GM21737 (cell line): ENCODE measurements at regions not wholly inside any gene's neighbourhood (a gene's known extent, or its start where the extent isn't known, plus 50 kb on each side); places are given as distances from the start of the nearest gene placed in this dataset.

Experiments
- ATAC-seq: cut with Tn5 transposase; IDR thresholded peaks from one replicate; pipeline ENCODE4 v1.9.1; 2021; ENCODE audit warnings: mild to moderate bottlenecking, moderate library complexity; ENCODE audit not compliant: unreplicated experiment

- no peak for ATAC-seq
Measured at GRCh38 chr1:209455661-209456358, 127.7 kb upstream of the CAMK1G start.

DNA sequence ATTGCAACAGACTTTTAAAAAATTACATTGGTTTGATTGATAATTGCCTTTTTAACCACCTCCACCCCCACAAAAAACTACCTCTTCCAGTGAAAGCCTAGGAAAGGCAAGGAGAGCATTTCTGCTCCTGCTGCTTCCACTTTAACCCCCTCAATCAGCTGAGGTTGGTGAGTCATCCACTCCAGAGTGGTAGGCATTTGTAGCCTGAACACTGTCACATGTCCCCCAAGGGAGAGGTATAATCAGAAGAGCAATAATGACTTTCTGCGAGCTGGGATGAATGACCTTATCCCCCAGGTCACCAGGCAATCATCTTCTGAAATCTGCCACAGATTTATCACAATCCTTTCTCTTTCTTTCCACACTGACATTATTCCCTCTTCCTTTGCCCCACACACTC is 126.6 kb upstream of the CAMK1G start:
- no peak for ATAC-seq

- ATAC-seq = no peak
Measured at GRCh38 chr1:209457401-209458125, 126.0 kb upstream of the CAMK1G start.

DNA sequence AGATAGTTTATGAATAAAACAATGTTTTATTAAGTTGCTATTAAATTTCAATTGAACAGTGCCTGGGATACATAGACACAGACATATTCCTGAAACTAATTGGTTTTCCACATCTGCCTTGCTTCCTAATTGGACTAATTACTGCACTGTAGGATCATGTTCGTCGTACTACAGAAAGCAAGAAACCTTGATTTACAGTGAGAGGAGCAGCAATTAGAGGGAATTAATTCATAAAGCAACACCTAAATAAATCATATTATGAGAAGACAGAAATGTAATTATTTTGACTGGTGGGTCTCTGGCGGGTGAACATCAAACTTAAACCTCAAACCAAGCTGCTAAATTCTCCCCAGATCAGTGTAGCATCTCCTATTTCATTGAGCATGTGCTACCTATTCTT is 124.6 kb upstream of the CAMK1G start:
- ATAC-seq = no peak

GRCh38 chr1:209461168-209461567 is 122.3 kb upstream of the CAMK1G start:
- no peak for ATAC-seq

DNA sequence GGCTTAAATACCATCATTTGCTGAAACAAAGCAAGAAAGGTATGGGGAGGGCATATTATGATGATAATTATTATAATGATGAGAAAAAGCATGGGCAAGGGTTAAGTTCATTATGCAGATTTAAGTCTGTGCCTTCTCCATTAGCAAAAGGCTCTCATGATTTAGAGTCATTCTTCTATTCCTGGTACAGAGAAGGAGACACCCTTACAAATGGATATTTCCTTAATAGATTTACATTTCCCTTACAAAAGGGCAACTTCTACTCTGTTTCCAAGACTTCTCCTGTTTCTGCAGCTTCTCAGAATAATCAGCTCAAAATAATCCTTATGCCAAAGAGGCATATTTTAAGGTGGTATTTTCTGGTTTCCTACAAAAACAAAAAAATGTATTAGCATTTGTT is 121.1 kb upstream of the CAMK1G start:
- no peak for ATAC-seq

DNA sequence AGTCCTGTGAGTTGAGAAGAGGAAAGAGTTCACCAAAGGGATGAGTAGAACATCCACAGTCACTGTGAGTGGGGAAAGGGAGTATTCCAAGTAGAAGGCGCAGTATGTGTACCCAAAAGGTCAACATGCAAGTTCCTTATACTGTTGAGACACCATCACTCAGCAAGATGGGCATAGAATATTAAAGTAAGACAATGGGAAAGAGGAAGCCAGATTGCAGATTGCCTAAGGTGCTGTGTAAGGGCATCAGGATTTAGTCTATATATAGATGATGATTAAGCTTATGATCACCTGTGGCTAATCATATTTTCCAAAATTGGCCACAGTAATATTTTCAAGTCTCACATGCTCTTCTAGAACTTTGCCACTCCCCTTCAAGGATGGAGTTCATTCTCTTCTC is 120.1 kb upstream of the CAMK1G start:
- ATAC-seq = no peak

DNA sequence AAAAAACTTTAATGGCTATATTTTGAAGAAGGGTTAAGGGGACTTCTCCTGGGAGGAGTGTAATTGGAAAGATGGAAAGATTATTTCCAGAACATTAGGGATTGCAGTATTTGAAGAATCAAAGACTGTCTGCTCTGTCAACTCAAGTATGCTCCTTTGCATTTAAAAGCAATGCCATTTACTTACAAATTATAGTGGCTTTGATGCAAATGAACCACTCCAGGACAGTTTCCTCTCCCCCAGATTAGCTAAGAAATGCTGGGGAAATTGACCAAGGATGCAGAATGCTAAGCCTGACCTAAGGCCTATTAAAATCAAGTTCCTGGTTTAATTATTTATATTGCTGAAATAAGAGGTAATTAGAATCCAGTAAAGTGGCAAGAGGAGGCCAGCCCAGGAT is 110.5 kb upstream of the CAMK1G start:
- no peak for ATAC-seq

GRCh38 chr1:209480345-209480744 is 103.2 kb upstream of the CAMK1G start:
- ATAC-seq = no peak

GRCh38 chr1:209483691-209484090 is 99.8 kb upstream of the CAMK1G start:
- no peak for ATAC-seq

DNA sequence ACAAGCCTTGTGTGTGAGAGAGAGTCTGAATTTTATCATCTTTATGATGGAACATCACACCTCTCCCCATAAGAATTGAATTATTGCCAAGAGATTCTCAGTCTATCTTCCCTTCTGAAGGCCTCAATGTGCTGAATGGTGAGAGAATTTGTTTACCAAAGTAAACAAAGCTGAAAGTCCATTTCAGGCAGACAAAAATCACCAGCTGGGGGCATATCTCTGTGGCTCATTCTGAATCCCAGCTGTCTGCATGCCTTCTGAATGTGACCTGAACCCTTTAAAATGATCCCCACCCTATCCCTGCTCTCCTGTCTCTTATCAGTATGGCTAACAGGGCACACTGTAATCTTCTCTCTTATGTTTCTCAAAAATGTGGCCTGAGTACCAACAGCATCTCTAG is 99.1 kb upstream of the CAMK1G start:
- ATAC-seq = no peak

GRCh38 chr1:209485167-209485566 is 98.3 kb upstream of the CAMK1G start:
- ATAC-seq = no peak

DNA sequence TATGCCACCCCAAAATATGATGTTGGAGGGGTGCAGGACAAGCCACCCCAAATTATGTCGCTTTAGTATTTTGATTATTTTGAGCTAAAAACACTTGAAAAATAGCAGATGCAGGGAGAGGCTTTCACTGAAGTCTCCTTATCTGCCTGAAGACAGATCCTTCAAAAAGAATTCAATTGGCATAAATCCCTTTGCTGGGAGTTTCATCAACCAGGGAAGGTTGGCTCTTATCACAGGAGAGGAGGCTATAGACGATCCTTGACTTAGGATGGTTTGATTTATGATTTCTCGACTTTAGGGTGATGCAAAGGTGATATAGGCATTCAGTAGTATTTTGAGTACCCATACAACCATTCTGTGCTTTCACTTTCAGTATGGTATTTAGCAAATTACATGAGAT is 97.8 kb upstream of the CAMK1G start:
- no peak for ATAC-seq

- ATAC-seq = no peak
Measured at GRCh38 chr1:209486861-209487593, 96.5 kb upstream of the CAMK1G start.

- no peak for ATAC-seq
Measured at GRCh38 chr1:209490013-209490412, 93.5 kb upstream of the CAMK1G start.

DNA sequence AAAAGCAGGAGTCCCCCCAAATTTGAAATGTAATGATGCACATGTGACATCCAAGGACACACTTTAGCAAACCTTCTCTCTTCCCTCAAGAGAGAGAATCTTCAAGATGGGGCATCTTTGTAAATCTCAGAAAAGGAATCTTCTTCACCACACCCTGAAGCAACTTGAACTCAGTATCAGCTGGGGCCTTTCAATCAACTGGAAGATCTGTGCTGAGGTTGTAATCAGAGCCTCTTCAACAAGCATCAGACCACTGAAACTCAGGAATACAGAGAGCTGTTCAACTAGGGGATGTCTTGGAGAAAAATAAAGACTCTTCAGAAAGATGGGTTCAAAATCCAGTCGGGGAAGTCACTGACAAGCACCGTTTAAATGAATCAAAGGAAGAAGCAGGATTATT is 92.5 kb upstream of the CAMK1G start:
- ATAC-seq = no peak

DNA sequence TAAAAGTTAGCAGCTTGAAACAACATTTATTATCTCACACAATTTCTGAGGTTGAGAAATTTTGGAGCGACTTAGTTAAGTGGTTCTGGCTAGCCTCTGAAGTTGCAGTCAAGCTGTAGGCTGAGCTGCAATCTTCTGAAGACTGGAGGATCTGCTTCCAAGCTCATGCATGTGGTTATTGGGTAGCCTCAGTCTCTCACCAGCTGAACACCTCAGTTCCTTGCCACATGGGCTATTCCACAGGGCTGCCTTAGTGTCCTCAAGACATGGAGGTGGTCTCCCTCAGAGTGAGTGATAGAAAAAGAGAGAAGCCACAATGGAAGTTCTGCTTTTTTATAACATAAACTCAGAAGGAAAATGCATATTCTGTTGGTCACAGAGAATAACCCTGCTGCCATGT is 92.0 kb upstream of the CAMK1G start:
- no peak for ATAC-seq

- ATAC-seq = no peak
Measured at GRCh38 chr1:209491897-209492296, 91.6 kb upstream of the CAMK1G start.

DNA sequence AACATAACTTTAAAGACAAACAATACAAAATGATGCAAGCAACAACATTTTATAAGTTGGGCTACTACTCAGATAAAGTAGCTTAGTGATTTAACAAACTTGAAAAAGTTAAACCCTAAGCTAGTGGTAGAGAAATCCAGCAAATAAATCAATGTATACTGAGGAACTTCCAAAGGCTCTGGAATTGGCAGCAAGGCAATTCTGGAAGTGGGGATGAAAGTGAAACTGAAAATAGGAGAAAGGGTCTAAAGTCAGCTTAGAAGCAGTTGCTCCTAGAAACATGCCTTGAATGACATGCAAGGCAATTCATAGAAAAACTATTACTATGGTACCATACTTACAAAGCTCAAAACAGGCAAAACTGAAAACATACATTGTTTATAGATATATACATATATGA is 90.0 kb upstream of the CAMK1G start:
- ATAC-seq = no peak

GRCh38 chr1:209497729-209498128 is 85.8 kb upstream of the CAMK1G start:
- no peak for ATAC-seq

DNA sequence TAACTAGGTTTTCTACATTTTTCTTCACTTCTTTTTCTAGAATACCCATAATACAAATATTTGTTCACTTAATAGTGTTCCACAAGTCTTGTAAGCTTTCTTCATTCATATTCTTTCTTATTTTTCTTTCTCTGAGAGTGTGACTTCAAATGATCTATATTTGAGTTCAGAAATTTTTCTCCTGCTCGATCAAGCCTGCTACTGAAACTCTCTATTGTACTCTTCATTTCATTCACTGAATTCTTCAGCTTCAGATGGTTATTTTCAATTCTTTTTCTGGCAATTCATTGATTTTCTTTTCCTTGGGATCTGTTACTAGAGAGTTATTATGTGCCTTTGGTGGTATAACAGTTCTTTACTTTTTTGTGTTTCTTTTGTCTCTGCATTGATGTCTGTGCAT is 82.5 kb upstream of the CAMK1G start:
- ATAC-seq = no peak

- no peak for ATAC-seq
Measured at GRCh38 chr1:209503196-209503595, 80.3 kb upstream of the CAMK1G start.
